AG09319 (cell line): ENCODE measurements at regions not wholly inside any gene's neighbourhood (a gene's known extent, or its start where the extent isn't known, plus 50 kb on each side); places are given as distances from the start of the nearest gene placed in this dataset.

Source experiments
- DNase-seq: peaks from one replicate; pipeline ENCODE4 v3.0.0-alpha.2; 2010; ENCODE audit warnings: low read depth; ENCODE audit errors: extremely low read depth
- CTCF ChIP-seq: IDR thresholded peaks from 2 replicates; pipeline ENCODE4 v1.5.1; 2011; ENCODE audit warnings: low read depth, mild to moderate bottlenecking, inconsistent platforms, low read length, moderate library complexity

DNA sequence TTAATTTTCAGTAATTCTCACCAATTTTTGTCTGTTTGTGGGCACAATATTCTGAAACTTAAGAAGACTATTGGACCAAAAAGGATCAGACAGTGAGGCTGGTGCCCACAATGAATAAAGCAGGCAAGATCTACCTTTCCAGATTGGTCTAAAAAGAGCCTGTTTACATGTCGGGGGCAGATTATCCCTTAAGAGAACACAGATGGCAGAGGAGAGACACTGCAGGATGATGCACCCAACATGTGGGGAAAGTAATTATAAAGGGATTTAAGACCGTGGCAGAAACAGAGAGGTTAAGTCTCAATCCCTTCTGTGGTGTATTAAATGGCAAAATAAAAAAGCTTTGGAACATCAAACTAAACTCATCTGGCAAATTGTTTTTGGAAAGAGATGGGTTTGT, 331.8 kb upstream of the CDH11 start:
- no peak for TF ChIP-seq CTCF
- no peak for DNase-seq

- no peak for TF ChIP-seq CTCF
- DNase-seq, result no peak
Measured at GRCh38 chr16:65449526-65449925, 327.7 kb upstream of the CDH11 start.

GRCh38 chr16:65446427-65446826, 324.6 kb upstream of the CDH11 start:
- no peak for TF ChIP-seq CTCF
- no peak for DNase-seq

- no peak for TF ChIP-seq CTCF
- DNase-seq, result no peak
Measured at GRCh38 chr16:65445313-65446260, 323.7 kb upstream of the CDH11 start.

GRCh38 chr16:65441501-65441900, 319.6 kb upstream of the CDH11 start:
- TF ChIP-seq CTCF, result no peak
- DNase-seq, result no peak

GRCh38 chr16:65429504-65430181, 307.8 kb upstream of the CDH11 start:
- no peak for DNase-seq
- no peak for TF ChIP-seq CTCF

- no peak for DNase-seq
- no peak for TF ChIP-seq CTCF
Measured at GRCh38 chr16:65426484-65426883, 304.6 kb upstream of the CDH11 start.
